SH-SY5Y (cell line): ENCODE measurements at regions not wholly inside any gene's neighbourhood (a gene's known extent, or its start where the extent isn't known, plus 50 kb on each side); places are given as distances from the start of the nearest gene placed in this dataset.

Experiments
- GATA2 ChIP-seq: IDR thresholded peaks from 2 replicates; pipeline ENCODE4 v1.6.1; 2011; ENCODE audit warnings: mild to moderate bottlenecking, low read depth, low read length
- GATA3 ChIP-seq: IDR thresholded peaks from 2 replicates; pipeline ENCODE4 v1.6.1; 2011; ENCODE audit warnings: low read depth, mild to moderate bottlenecking, low read length, moderate library complexity

DNA sequence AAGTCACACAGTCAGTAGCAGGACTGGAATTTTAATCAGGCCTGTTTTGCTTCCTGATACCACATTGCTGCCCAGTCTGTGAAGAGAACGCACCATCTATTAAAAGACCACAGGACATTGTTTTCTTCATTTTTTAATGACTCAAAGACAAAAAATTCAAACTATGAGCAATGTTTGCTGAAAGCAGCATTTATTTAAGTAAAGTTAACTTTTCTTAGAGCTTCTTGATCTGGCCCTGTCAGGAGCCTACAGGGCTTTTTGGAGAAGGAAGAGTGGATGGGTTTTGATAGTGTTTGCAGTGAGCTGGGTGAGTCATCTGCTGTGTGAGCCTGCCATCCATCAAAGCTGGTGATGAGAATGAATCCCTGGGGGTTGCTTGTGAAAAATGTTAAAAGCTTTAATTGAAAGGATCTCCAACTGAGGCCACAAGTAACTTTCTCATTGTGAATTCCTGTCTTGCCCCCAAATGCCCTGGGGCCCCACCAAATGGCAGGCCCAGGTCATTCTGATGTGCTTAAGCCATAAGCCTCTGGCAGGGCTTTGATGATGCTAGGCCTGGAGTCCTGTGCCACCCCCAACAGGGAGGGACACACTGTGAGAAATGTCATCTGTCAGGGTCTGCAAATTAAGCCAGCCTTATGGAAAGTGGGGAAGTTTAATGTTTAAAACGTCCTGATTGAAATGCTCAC is 136.2 kb upstream of the PFN2 start:
- TF ChIP-seq GATA3 (no peak), GATA2 (no peak)
